GM12878 (cell line): ENCODE measurements at regions not wholly inside any gene's neighbourhood (a gene's known extent, or its start where the extent isn't known, plus 50 kb on each side); places are given as distances from the start of the nearest gene placed in this dataset.

ENCODE experiments used
- ATAC-seq: fragments of 200-7000 bp; cut with Tn5 transposase; 3 replicates; pipeline ENCODE4 v1.9.1; 2020; ENCODE audit warnings: mild to moderate bottlenecking, moderate library complexity
- BruUV-seq: library from RNA; stranded (reverse); fragments of 400-500 nt; replicated peaks from 2 replicates; lab custom pipeline; 2021; lab: Mats Ljungman, UMichigan
- CTCF ChIA-PET: fragments of 300-600 bp; sonication (Branson Sonifier 250); formaldehyde crosslinking; extraction: SDS; loops from one replicate; lab custom pipeline; 2021; ENCODE audit warnings: inconsistent platforms; lab: Yijun Ruan, JAX
- POLR2A ChIA-PET: fragments of 350-600 bp; formaldehyde crosslinking; extraction: SDS; loops from one replicate; lab custom pipeline; 2021; ENCODE audit warnings: inconsistent platforms; lab: Charles Lee
- RAD21 ChIA-PET: fragments of 300-600 bp; sonication (Branson Sonifier 250); formaldehyde crosslinking; loops from one replicate; lab custom pipeline; 2023; ENCODE audit warnings: antibody characterized with exemption; ENCODE audit not compliant: unreplicated experiment; lab: Charles Lee
- SMC1A ChIA-PET: fragments of 300-600 bp; sonication (Branson Sonifier 250); formaldehyde crosslinking; loops from one replicate; lab custom pipeline; 2023; ENCODE audit not compliant: unreplicated experiment, uncharacterized antibody; lab: Charles Lee
- DNase-seq: peaks from one replicate; pipeline ENCODE4 v3.0.0-alpha.2; 2011; ENCODE audit warnings: low read depth, low spot score
- FAIRE-seq: peaks from 3 replicates; lab custom pipeline; 2011; peaks lifted over from hg19 to GRCh38; lab: Jason Lieb, UNC
- H2AFZ ChIP-seq: 2 replicates; pipeline ENCODE4 v1.6.0; 2011; ENCODE audit warnings: low read depth, low read length, control low read depth; ENCODE audit not compliant: control insufficient read depth
- H3K27ac ChIP-seq: 2 replicates; pipeline ENCODE4 v1.5.1; 2011; ENCODE audit warnings: control low read depth; ENCODE audit not compliant: control insufficient read depth, insufficient read depth
- H3K27me3 ChIP-seq, 2 experiments: replicated peaks in 1 of 2; 2 replicates each; pipeline versions ENCODE4 v1.6.0 to v1.6.1; 2011; ENCODE audit warnings: low read length in 1 of 2; ENCODE audit not compliant: control insufficient read depth in 2 of 2, insufficient read depth in 2 of 2
- H3K36me3 ChIP-seq, 2 experiments: 2 replicates each; pipeline ENCODE4 v1.5.1; 2011; ENCODE audit warnings: low read length in 1 of 2; ENCODE audit not compliant: control insufficient read depth in 2 of 2, insufficient read depth in 2 of 2
- H3K4me1 ChIP-seq: 2 replicates; pipeline ENCODE4 v1.6.1; 2011; ENCODE audit warnings: mild to moderate bottlenecking, low read length, moderate library complexity, mixed read lengths; ENCODE audit not compliant: control insufficient read depth, insufficient read depth
- H3K4me2 ChIP-seq: 2 replicates; pipeline ENCODE4 v1.6.0; 2011; ENCODE audit warnings: control low read depth; ENCODE audit not compliant: control insufficient read depth, insufficient read depth
- H3K4me3 ChIP-seq: fragments of 200-600 bp; sonication (generic); 2 replicates; pipeline ENCODE4 v1.5.1; 2016
- H3K79me2 ChIP-seq: 2 replicates; pipeline ENCODE4 v1.6.0; 2011; ENCODE audit warnings: low read length; ENCODE audit not compliant: control insufficient read depth, insufficient read depth
- H3K9ac ChIP-seq: 2 replicates; pipeline ENCODE4 v1.8.0; 2011; ENCODE audit warnings: low read length, control low read depth, mixed read lengths; ENCODE audit not compliant: control insufficient read depth, insufficient read depth
- H3K9me3 ChIP-seq: replicated peaks from 3 replicates; pipeline ENCODE4 v1.5.1; 2011; ENCODE audit warnings: mild to moderate bottlenecking, low read length; ENCODE audit not compliant: control insufficient read depth, insufficient read depth
- H4K20me1 ChIP-seq: 2 replicates; pipeline ENCODE4 v1.6.0; 2011; ENCODE audit not compliant: control insufficient read depth, insufficient read depth
- CTCF ChIP-seq, 3 experiments: IDR thresholded peaks in 2 of 3; conservative IDR thresholded peaks in 1 of 3; 2 replicates each; pipeline ENCODE4 v1.5.1; 2011; ENCODE audit warnings: low read depth in 3 of 3, low read length in 3 of 3, mild to moderate bottlenecking in 3 of 3, control low read depth in 2 of 3, moderate library complexity in 2 of 3, inconsistent platforms in 1 of 3, mixed read lengths in 1 of 3; ENCODE audit not compliant: control insufficient read depth in 2 of 3, insufficient read depth in 1 of 3; ENCODE audit errors: extremely low read depth in 1 of 3
- POLR2A ChIP-seq: IDR thresholded peaks from 2 replicates; pipeline ENCODE4 v1.6.1; 2011; ENCODE audit warnings: low read depth, mild to moderate bottlenecking, low read length
- RAD51 ChIP-seq: fragments of 450-650 bp; IDR thresholded peaks from 2 replicates; pipeline ENCODE4 v1.6.1; 2016; ENCODE audit warnings: moderate library complexity, mild to moderate bottlenecking, inconsistent platforms
- WGBS: methylation state at CpG from one replicate; pipeline ENCODE4 v1.1.6; 2016; ENCODE audit warnings: low lambda C conversion rate; ENCODE audit not compliant: insufficient replicate concordance, insufficient coverage; ENCODE audit errors: missing lambda C conversion rate; 5-methylcytosine and 5-hydroxymethylcytosine counted together
- in situ Hi-C: fragments of 300-500 bp; cut with MboI; formaldehyde crosslinking; loops from 9 replicates; pipeline ENCODE4 v1.14.3; 2018; ENCODE audit warnings: mixed read lengths
- intact Hi-C: fragments of 100-400 bp; cut with micrococcal nuclease; formaldehyde crosslinking; loops from one replicate; pipeline ENCODE4 v1.14.2; 2022; ENCODE audit not compliant: unreplicated experiment

DNA sequence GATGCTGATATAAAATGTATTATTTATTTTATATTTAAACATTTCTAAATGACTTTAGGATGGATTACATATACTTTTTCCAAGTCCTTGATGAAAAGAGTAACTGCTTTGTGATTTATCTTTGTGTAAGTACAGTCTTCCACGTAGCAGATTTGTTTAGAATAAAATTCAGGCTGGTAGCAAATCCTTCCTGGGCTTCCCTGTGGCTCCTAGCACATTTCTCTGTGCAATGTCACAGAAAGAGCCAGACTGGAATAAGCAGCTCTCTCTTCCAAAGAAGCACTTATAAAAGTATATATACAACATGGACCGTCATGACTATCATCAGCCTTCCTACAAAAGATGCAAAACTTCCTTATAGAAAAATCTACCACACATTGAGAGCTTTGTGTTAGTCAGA, 388.6 kb downstream of the ACTL7B start:
- BruUV-seq = no TSS peak

More for the DNA sequence above, 388.6 kb downstream of the ACTL7B start:
- 10% methylated on average over 2 of the region's 2 CpGs for WGBS
- Histone ChIP-seq H3K36me3 (no peaks in the 10 kb centered on the region), H3K27ac (no peak overlapping the region), H2AFZ (no peak overlapping the region), H3K79me2 (no peaks in the 10 kb centered on the region), H3K9ac (no peak overlapping the region), H3K4me1 (no peaks in the 10 kb centered on the region), H3K4me3 (no peak overlapping the region), H3K9me3 (no peaks in the 10 kb centered on the region), H3K27me3 (no peaks in the 10 kb centered on the region), H4K20me1 (no peaks in the 10 kb centered on the region; the same call in 1 of the 2 replicates), H3K4me2 (no peak overlapping the region)
- intact Hi-C loops = loop anchor here (5.0 kb wide), 1 partner anchor 100 kb away; no protein-coding TSS in a partner anchor
- SMC1A ChIA-PET = interaction anchor here (1.0 to 2.8 kb wide), 2 partner anchors 15 to 293 kb away, joined by 3 to 14 read pairs; no protein-coding TSS in a partner anchor
- CTCF ChIA-PET = interaction anchor here (1.2 to 2.5 kb wide), 3 partner anchors 8 to 98 kb away, joined by 6 to 16 read pairs (median 9); no protein-coding TSS in a partner anchor
- ATAC-seq = no peak
- TF ChIP-seq RAD51 (no peak), CTCF (IDR thresholded peaks at IDR 0.05 in 2 of 3, conservative IDR thresholded peaks at IDR 0.05 in 1 of 3; ENCODE audit: control insufficient read depth in 2 of 3, extremely low read depth in 1 of 3, insufficient read depth in 1 of 3, low read depth in 3 of 3, low read length in 3 of 3) (no peak), POLR2A (no peak)
- POLR2A ChIA-PET = no interaction called here
- DNase-seq = no peak
- FAIRE-seq = no peak
- RAD21 ChIA-PET = interaction anchor here (0.9 kb wide), 1 partner anchor 99 kb away, joined by 4 read pairs; no protein-coding TSS in a partner anchor
- in situ Hi-C loops = no loop called here
